ENCODE measurements at regions not wholly inside any gene's neighbourhood (a gene's known extent, or its start where the extent isn't known, plus 50 kb on each side); places are given as distances from the start of the nearest gene placed in this dataset.

GRCh38 chr3:150075417-150075865, 104.7 kb upstream of the PFN2 start:
- Histone ChIP-seq H3K27ac (ENCODE audit: control insufficient read depth, insufficient read depth, low read length) (no peak overlapping the region), H3K79me2 (ENCODE audit: control insufficient read depth, insufficient read depth, low read length) (no peaks in the 10 kb centered on the region), H3K4me2 (ENCODE audit: control insufficient read depth, extremely low read depth, insufficient read depth, low read depth, low read length) (no peak overlapping the region), H3K4me1 (ENCODE audit: control insufficient read depth, extremely low read depth, insufficient read depth, low read length) (peaks cover 33% of the 10 kb centered on the region), H3K27me3 (ENCODE audit: control insufficient read depth, extremely low read depth, insufficient read depth, low read length) (no peaks in the 10 kb centered on the region), H3K9me3 (ENCODE audit: control insufficient read depth, low read depth, low read length) (no peaks in the 10 kb centered on the region), H2AFZ (ENCODE audit: control insufficient read depth, low read length) (no peak overlapping the region), H4K20me1 (ENCODE audit: control insufficient read depth, extremely low read depth, insufficient read depth, low read length) (no peaks in the 10 kb centered on the region), H3K9me1 (ENCODE audit: control insufficient read depth, extremely low read depth, insufficient read depth, low read length) (no peaks in the 10 kb centered on the region), H3K9ac (ENCODE audit: control insufficient read depth, extremely low read depth, insufficient read depth, low read length) (no peak overlapping the region), H3K4me3 (ENCODE audit: control insufficient read depth in 2 of 3, extremely low read depth in 1 of 3, insufficient read depth in 2 of 3, low read depth in 1 of 3, low read length in 3 of 3) (no peak overlapping the region), H3K36me3 (ENCODE audit: control insufficient read depth in 2 of 2, extremely low read depth in 1 of 2, insufficient read depth in 2 of 2, low read length in 2 of 2) (no peaks in the 10 kb centered on the region)
- dilution Hi-C loops (cut with MboI; ENCODE audit: extremely low pct_ligation_motif_present, low sequenced_read_pairs): no loop called here
- TF ChIP-seq CTCF (optimal IDR thresholded peaks at IDR 0.05 in 1 of 3, IDR thresholded peaks at IDR 0.05 in 1 of 3, conservative IDR thresholded peaks at IDR 0.05 in 1 of 3; ENCODE audit: extremely low read depth in 1 of 3, insufficient read depth in 2 of 3, low read length in 3 of 3) (no peak), EZH2 (IDR thresholded peaks at IDR 0.05; ENCODE audit: low read length) (no peak)
- DNase-seq (ENCODE audit: low read depth, low spot score) (no peak), FAIRE-seq (no peak)

- Histone ChIP-seq H3K9ac (ENCODE audit: control insufficient read depth, extremely low read depth, insufficient read depth, low read length) (no peak overlapping the region), H3K27me3 (ENCODE audit: control insufficient read depth, extremely low read depth, insufficient read depth, low read length) (no peaks in the 10 kb centered on the region), H3K4me2 (ENCODE audit: control insufficient read depth, extremely low read depth, insufficient read depth, low read depth, low read length) (peak overlapping the region; percentile 4), H3K36me3 (ENCODE audit: control insufficient read depth in 2 of 2, extremely low read depth in 1 of 2, insufficient read depth in 2 of 2, low read length in 2 of 2) (no peaks in the 10 kb centered on the region), H2AFZ (ENCODE audit: control insufficient read depth, low read length) (no peak overlapping the region), H3K4me3 (ENCODE audit: control insufficient read depth in 2 of 3, extremely low read depth in 1 of 3, insufficient read depth in 2 of 3, low read depth in 1 of 3, low read length in 3 of 3) (no peak overlapping the region), H3K79me2 (ENCODE audit: control insufficient read depth, insufficient read depth, low read length) (no peaks in the 10 kb centered on the region), H3K27ac (ENCODE audit: control insufficient read depth, insufficient read depth, low read length) (no peak overlapping the region), H3K9me1 (ENCODE audit: control insufficient read depth, extremely low read depth, insufficient read depth, low read length) (no peaks in the 10 kb centered on the region), H3K4me1 (ENCODE audit: control insufficient read depth, extremely low read depth, insufficient read depth, low read length) (peaks cover 27% of the 10 kb centered on the region), H3K9me3 (ENCODE audit: control insufficient read depth, low read depth, low read length) (no peaks in the 10 kb centered on the region), H4K20me1 (ENCODE audit: control insufficient read depth, extremely low read depth, insufficient read depth, low read length) (no peaks in the 10 kb centered on the region)
- dilution Hi-C loops (cut with MboI; ENCODE audit: extremely low pct_ligation_motif_present, low sequenced_read_pairs): no loop called here
- TF ChIP-seq EZH2 (IDR thresholded peaks at IDR 0.05; ENCODE audit: low read length) (no peak), CTCF (optimal IDR thresholded peaks at IDR 0.05 in 1 of 3, IDR thresholded peaks at IDR 0.05 in 1 of 3, conservative IDR thresholded peaks at IDR 0.05 in 1 of 3; ENCODE audit: extremely low read depth in 1 of 3, insufficient read depth in 2 of 3, low read length in 3 of 3) (no peak)
- no peak for DNase-seq (ENCODE audit: low read depth, low spot score)
- no peak for FAIRE-seq
These were observed 104.2 kb upstream of the PFN2 start for GRCh38 chr3:150074697-150075416.
